SJCRH30 (cell line): ENCODE measurements at regions not wholly inside any gene's neighbourhood (a gene's known extent, or its start where the extent isn't known, plus 50 kb on each side); places are given as distances from the start of the nearest gene placed in this dataset.
"Not testable (repeated sequence)": the region's sequence is repeated elsewhere in the genome, so short reads cannot be mapped to it uniquely, and the experiment has no call there.

ENCODE experiments used
- DNase-seq, 2 experiments: peaks; one replicate each; pipeline ENCODE4 v3.0.0-alpha.2; 2015 to 2020
- H3K27ac ChIP-seq: fragments of 250-450 bp; sonication (Bioruptor Pico); 2 replicates; pipeline ENCODE4 v1.5.1; 2020; ENCODE audit warnings: mild to moderate bottlenecking, moderate library complexity
- H3K27me3 ChIP-seq: fragments of 250-450 bp; sonication (Bioruptor Pico); 2 replicates; pipeline ENCODE4 v1.5.1; 2020; ENCODE audit warnings: mild to moderate bottlenecking, moderate library complexity
- H3K36me3 ChIP-seq: fragments of 250-450 bp; sonication (Bioruptor Pico); 2 replicates; pipeline ENCODE4 v1.5.1; 2020; ENCODE audit warnings: mild to moderate bottlenecking, moderate library complexity
- H3K4me1 ChIP-seq: fragments of 250-450 bp; sonication (Bioruptor Pico); 2 replicates; pipeline ENCODE4 v1.5.1; 2020; ENCODE audit warnings: mild to moderate bottlenecking, moderate library complexity
- H3K4me3 ChIP-seq: fragments of 250-450 bp; sonication (Bioruptor Pico); 2 replicates; pipeline ENCODE4 v1.5.1; 2020; ENCODE audit warnings: mild to moderate bottlenecking, moderate library complexity
- H3K9me3 ChIP-seq: fragments of 250-450 bp; sonication (Bioruptor Pico); replicated peaks from 2 replicates; pipeline ENCODE4 v1.5.1; 2020; ENCODE audit warnings: mild to moderate bottlenecking, moderate library complexity

- not testable (repeated sequence) for H3K4me1 ChIP-seq, H3K9me3 ChIP-seq, DNase-seq, H3K36me3 ChIP-seq, H3K27ac ChIP-seq, H3K27me3 ChIP-seq, H3K4me3 ChIP-seq
Measured at GRCh38 chr4:128646893-128647292, 162.6 kb upstream of the JADE1 start.

DNA sequence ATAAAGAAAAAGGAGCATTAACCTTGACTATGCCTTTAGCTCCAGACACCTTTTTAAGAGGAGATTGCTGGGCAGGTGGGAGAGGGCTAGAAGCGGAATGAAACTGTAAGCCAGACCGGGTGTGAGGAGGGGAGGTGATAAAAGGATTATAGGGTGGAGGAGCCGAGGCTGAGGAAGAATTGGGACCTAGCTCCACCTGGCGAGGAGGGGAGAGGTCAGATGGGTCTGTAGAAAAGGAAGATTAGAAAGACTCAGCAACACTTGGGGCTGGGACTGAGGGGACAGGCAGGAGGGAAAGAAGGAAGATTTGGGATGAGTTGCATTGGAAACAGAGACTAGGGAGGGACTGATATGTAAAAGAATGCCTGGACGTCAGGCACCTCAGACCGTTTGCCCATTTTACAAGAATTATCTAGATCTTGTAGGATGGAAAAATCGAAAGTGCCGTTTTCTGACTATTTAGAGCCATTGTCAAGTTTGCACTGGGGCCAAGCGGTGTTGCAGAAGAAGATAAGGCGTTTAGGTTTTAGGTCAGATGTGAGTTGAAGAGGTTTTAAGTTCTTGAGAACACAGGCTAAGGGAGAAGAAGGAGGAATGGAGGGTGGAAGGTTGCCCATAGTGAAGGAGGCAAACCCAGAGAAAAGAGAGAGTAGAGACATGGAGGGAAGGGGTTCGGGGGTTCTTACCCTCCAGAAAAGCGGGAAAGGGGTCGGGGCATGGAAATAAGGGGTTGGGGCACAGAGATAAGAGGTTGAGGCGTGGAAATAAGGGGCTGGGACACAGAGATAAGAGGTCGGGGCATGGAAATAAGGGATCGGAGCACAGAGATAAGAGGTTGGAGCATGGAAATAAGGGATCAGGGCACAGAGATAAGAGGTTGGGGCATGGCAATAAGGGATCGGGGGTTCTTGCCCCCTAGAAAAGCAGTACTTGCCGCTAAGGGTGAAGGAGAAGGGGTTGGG lies 164.5 kb upstream of the JADE1 start:
- not testable (repeated sequence) for H3K4me3 ChIP-seq, H3K27ac ChIP-seq, H3K36me3 ChIP-seq, H3K9me3 ChIP-seq, DNase-seq, H3K4me1 ChIP-seq, H3K27me3 ChIP-seq

GRCh38 chr4:128644107-128644506 lies 165.4 kb upstream of the JADE1 start:
- DNase-seq = not testable (repeated sequence)

GRCh38 chr4:128641566-128641965 lies 167.9 kb upstream of the JADE1 start:
- DNase-seq, H3K4me1 ChIP-seq, H3K36me3 ChIP-seq, H3K9me3 ChIP-seq, H3K27me3 ChIP-seq, H3K4me3 ChIP-seq, H3K27ac ChIP-seq: not testable (repeated sequence)

More at GRCh38 chr4:128644107-128644506, 165.4 kb upstream of the JADE1 start:
- not testable (repeated sequence) for H3K36me3 ChIP-seq, H3K27ac ChIP-seq, H3K27me3 ChIP-seq, H3K9me3 ChIP-seq, H3K4me1 ChIP-seq, H3K4me3 ChIP-seq

DNA sequence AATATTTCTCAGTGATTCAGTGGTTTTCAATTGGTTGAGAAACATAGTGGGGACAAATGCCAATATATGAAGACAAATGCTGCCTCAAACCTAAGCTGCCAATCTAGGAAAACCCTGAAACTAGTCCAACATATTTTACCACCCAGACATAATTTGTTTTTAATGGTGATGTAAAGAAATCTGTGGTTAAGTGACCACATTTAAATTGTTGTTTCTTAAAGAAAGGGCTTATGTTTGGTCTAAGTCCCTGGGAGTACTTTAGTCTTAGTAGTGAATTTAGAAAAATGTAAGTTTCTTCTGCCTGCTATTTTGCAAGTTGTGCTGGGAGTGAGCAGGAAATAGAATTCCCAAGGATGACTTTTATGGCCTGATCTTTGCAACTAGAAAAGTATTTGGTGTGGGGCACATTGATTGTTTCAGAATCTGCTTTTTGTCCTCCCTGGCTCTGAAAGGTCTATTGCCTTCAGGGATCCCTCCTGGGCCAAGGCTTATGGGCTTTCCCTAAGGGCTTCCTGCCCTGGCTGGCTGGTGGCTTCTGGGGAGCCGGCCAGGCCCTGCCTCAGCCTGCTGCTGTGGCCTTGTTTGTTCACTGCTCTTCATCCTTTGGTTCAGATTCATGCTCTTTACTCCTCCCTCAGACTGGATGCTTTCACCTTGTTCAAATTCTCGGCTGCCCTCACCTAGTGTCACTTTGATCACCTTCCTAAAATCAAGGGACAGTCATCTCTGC lies 169.8 kb upstream of the JADE1 start:
- DNase-seq = no peak
- Histone ChIP-seq H3K4me1 (peaks cover 8% of the 10 kb centered on the region), H3K36me3 (no peaks in the 10 kb centered on the region), H3K27me3 (no peaks in the 10 kb centered on the region), H3K27ac (no peak overlapping the region), H3K4me3 (no peak overlapping the region), H3K9me3 (no peaks in the 10 kb centered on the region)

DNA sequence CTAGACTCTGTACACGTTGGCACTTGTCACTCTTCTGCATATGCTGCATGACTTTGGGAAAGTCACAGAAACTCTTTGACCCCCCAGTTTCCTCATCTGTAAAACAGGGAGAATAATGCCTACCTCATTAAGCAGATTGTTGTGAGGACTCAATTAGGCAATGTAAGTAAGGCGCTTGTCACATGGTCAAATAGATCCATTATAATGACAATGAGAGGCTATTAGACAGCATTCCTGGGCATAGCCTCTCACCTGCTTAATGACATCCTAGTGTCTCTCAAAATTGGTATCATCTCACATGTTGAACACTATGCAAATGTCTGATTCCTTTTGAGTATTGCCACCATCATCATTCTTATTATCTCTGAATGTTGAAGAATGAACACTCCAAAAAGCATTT lies 172.6 kb upstream of the JADE1 start:
- H3K9me3 ChIP-seq = no peaks in the 10 kb centered on the region
- H3K36me3 ChIP-seq = no peaks in the 10 kb centered on the region
- no peak overlapping the region for H3K4me3 ChIP-seq
- no peaks in the 10 kb centered on the region for H3K27me3 ChIP-seq
- H3K4me1 ChIP-seq = peaks cover 8% of the 10 kb centered on the region
- DNase-seq = no peak
- no peak overlapping the region for H3K27ac ChIP-seq

DNA sequence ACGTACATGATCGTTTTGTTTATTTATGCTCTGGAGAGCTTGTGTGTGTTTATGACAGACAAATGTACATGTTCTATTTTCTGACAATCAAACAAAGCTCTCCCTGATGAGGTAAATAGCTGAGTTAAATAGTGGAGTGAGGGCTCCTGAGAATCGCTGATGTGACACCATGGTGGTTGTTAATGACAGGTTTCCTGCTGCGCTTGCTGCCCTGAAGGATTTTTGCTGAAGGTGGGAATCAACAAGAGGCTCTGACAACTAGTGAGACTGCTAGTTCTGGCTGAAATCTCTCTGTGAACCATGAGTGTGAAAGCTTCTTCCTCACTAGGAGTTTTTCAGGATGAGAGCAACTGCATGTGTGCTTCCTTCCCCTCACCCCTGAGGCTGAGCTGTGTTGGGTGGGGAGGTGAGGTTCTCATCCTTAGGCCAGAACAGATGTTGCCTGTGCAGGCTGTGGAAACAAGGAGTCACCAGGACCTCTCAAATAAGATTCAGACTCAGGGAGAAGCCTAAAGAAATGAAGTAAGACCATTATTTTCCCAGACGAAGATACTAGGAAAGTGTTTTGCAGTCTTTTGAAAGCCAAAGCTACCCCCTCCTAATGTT lies 173.4 kb upstream of the JADE1 start:
- Histone ChIP-seq H3K4me3 (peak overlapping the region; percentile 53), H3K9me3 (no peaks in the 10 kb centered on the region), H3K27me3 (no peaks in the 10 kb centered on the region), H3K4me1 (peaks cover 8% of the 10 kb centered on the region), H3K36me3 (no peaks in the 10 kb centered on the region), H3K27ac (peak overlapping the region; percentile 82)
- DNase-seq = peak in 1 of 2 experiments; percentile 28

DNA sequence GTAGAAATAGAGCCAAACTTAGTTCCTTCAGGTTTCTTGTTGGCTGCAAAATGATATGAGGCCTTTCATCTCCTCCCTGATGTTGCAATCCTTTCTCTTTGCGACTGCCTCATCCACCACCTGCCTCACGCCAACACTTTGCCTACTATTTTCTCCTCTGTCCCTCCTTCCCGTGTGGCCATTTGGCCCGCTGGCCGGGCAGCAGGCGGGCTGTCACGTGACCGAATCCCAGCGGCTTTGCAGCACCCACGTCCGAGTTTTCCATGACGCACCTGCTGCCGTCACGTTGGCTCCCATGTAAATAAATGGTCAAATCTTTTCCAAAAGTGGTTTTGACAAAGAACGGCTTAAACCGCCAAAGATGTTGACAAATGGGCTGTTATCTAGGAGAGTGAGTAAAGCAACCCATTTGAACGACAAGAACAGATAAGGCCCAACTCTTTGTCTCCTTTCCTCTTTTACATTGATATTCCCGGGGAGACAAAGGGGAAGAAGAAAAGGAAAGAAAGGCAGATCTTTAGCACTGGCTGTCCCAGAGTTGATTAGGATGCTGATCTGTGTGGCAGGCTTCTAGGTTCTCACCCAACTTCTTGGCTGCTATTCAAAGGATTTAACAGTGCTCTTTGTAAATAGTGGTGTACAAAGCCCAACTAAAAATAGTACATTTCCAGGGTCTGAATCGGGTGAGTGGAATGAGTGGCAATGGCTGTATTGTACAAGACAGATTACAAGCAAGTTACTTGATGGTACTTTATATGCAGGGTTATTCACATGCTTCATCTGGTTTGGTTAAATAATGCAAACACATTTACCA lies 174.2 kb upstream of the JADE1 start:
- H3K4me1 ChIP-seq = peaks cover 8% of the 10 kb centered on the region
- peak overlapping the region; percentile 82 for H3K27ac ChIP-seq
- no peaks in the 10 kb centered on the region for H3K36me3 ChIP-seq
- peak; percentile 88 to 91 for DNase-seq
- peak overlapping the region; percentile 53 for H3K4me3 ChIP-seq
- H3K27me3 ChIP-seq = no peaks in the 10 kb centered on the region
- H3K9me3 ChIP-seq = no peaks in the 10 kb centered on the region

- Histone ChIP-seq H3K4me3 (no peak overlapping the region), H3K4me1 (peaks cover 8% of the 10 kb centered on the region), H3K27me3 (no peaks in the 10 kb centered on the region), H3K27ac (no peak overlapping the region), H3K36me3 (no peaks in the 10 kb centered on the region), H3K9me3 (no peaks in the 10 kb centered on the region)
- DNase-seq = no peak
Measured at GRCh38 chr4:128633067-128633466, 176.4 kb upstream of the JADE1 start.

GRCh38 chr4:128630871-128631270 lies 178.6 kb upstream of the JADE1 start:
- Histone ChIP-seq H3K4me1 (peaks cover 5% of the 10 kb centered on the region), H3K27me3 (no peaks in the 10 kb centered on the region), H3K36me3 (no peaks in the 10 kb centered on the region), H3K27ac (no peak overlapping the region), H3K9me3 (no peaks in the 10 kb centered on the region), H3K4me3 (no peak overlapping the region)
- DNase-seq = no peak

GRCh38 chr4:128623508-128624215 lies 185.8 kb upstream of the JADE1 start:
- Histone ChIP-seq H3K36me3 (no peaks in the 10 kb centered on the region), H3K27ac (no peak overlapping the region), H3K27me3 (no peaks in the 10 kb centered on the region), H3K9me3 (no peaks in the 10 kb centered on the region), H3K4me1 (no peaks in the 10 kb centered on the region), H3K4me3 (no peak overlapping the region)
- DNase-seq = no peak

DNA sequence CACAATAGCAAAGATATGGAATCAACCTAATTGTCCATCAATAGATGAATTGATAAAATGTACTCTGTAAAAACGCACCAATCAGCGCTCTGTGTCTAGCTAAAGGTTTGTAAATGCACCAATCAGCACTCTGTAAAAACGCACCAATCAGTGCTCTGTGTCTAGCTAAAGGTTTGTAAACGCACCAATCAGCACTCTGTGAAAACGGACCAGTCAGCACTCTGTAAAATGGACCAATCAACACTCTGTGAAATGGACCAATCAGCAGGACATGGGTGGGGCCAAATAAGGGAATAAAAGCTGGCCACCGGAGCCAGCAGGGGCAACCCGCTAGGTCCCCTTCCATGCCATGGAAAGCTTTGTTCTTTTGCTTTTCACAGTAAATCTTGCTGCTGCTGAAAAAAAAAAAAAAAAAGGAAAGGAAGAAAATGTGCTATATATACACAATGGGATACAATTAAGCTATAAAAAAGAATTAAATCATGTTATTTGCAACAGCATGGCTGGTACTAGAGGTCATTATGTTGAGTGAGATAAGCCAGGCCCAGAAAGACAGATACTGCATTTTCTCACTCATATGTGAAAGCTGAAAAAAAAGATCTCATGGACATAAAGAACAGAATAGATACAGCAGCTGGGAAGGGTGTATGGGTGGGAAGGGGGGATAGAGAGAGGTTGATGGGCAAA lies 189.1 kb upstream of the JADE1 start:
- not testable (repeated sequence) for DNase-seq, H3K36me3 ChIP-seq, H3K9me3 ChIP-seq, H3K27ac ChIP-seq, H3K4me3 ChIP-seq, H3K4me1 ChIP-seq, H3K27me3 ChIP-seq

DNA sequence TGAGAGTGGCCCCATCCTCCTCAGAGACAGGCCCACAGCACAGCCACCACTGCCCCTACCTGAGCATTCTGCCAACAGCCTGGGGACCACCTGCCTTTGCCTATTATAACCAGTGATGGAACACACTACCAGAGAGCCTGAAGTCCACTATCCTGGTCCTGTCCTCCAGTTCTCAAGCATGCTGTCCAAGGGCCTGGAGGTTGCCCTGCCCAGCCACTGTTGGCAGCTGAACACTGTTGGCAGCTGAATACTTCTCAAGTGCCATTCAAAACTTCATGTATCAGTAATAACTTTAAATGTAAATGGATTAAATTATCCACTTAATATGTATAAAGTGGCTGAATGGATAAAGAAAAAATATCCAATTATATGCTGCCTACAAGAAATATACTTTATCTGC lies 194.3 kb upstream of the JADE1 start:
- Histone ChIP-seq H3K27me3 (no peaks in the 10 kb centered on the region), H3K36me3 (0 out of 2 replicates have a peak, but pooled peaks cover 8% of the 10 kb centered on the region), H3K4me1 (no peaks in the 10 kb centered on the region), H3K4me3 (no peak overlapping the region), H3K27ac (no peak overlapping the region), H3K9me3 (0 out of 2 replicates have a peak, but pooled peaks cover 2% of the 10 kb centered on the region)
- DNase-seq = no peak
